K562 (cell line): ENCODE measurements at regions not wholly inside any gene's neighbourhood (a gene's known extent, or its start where the extent isn't known, plus 50 kb on each side); places are given as distances from the start of the nearest gene placed in this dataset.

Experiments used
- ATAC-seq: fragments of 200-7000 bp; cut with Tn5 transposase; 3 replicates; pipeline ENCODE4 v1.9.1; 2020; ENCODE audit warnings: moderate library complexity
- BruUV-seq: library from RNA; stranded (reverse); fragments of 400-500 nt; replicated peaks from 2 replicates; lab custom pipeline; 2021; lab: Mats Ljungman, UMichigan
- CTCF ChIA-PET: fragments of 300-600 bp; formaldehyde crosslinking; extraction: SDS; loops from one replicate; lab custom pipeline; 2021; ENCODE audit warnings: low intra/inter-chr PET ratio; lab: Yijun Ruan, JAX
- POLR2A ChIA-PET: fragments of 300-600, 350-650 bp; sonication (Branson Sonifier 250); formaldehyde crosslinking; extraction: SDS; loops from one replicate; lab custom pipeline; 2021; ENCODE audit warnings: antibody characterized with exemption, inconsistent platforms; lab: Yijun Ruan, JAX
- DNase-seq, 4 experiments: peaks; one replicate each; pipeline versions ENCODE4 v3.0.0 to v3.0.0-alpha.2; 2011 to 2018; ENCODE audit warnings: low spot score in 3 of 4, mixed read lengths in 3 of 4; ENCODE audit errors: extremely low read depth in 1 of 4
- FAIRE-seq: peaks from 2 replicates; lab custom pipeline; 2011; peaks lifted over from hg19 to GRCh38; lab: Jason Lieb, UNC
- H2AFZ ChIP-seq: 2 replicates; pipeline ENCODE4 v1.6.0; 2011; ENCODE audit warnings: low read depth, low read length, control low read depth, inconsistent platforms
- H3K27ac ChIP-seq: fragments of 200-600 bp; 3 replicates; pipeline ENCODE4 v1.8.0; 2011; ENCODE audit warnings: low read depth, mild to moderate bottlenecking, control low read depth, inconsistent platforms, low read length, moderate library complexity, mixed read lengths; ENCODE audit errors: extremely low read depth
- H3K27me3 ChIP-seq, 2 experiments: fragments of 300-600 bp in 1 of 2; 2 replicates in 1 of 2; 3 replicates in 1 of 2; pipeline versions ENCODE4 v1.6.0 to v1.8.0; 2011; ENCODE audit warnings: inconsistent platforms in 2 of 2, low read length in 2 of 2, mild to moderate bottlenecking in 1 of 2, mixed read lengths in 1 of 2, moderate library complexity in 1 of 2; ENCODE audit not compliant: control insufficient read depth in 2 of 2, insufficient read depth in 2 of 2
- H3K36me3 ChIP-seq: fragments of 300-600 bp; 3 replicates; pipeline ENCODE4 v1.8.0; 2011; ENCODE audit warnings: mild to moderate bottlenecking, low read length, inconsistent platforms; ENCODE audit not compliant: control insufficient read depth, insufficient read depth
- H3K4me1 ChIP-seq, 2 experiments: fragments of 200-600 bp in 1 of 2; replicated peaks in 1 of 2; 2 replicates in 1 of 2; 3 replicates in 1 of 2; pipeline versions ENCODE4 v1.5.1 to v1.8.0; 2011; ENCODE audit warnings: inconsistent platforms in 2 of 2, low read length in 2 of 2, mild to moderate bottlenecking in 1 of 2, mixed read lengths in 1 of 2, moderate library complexity in 1 of 2; ENCODE audit not compliant: control insufficient read depth in 2 of 2, insufficient read depth in 2 of 2
- H3K4me2 ChIP-seq: 2 replicates; pipeline ENCODE4 v1.6.1; 2011; ENCODE audit warnings: low read length, control low read depth, inconsistent platforms, mixed read lengths; ENCODE audit not compliant: insufficient read depth
- H3K4me3 ChIP-seq: fragments of 200-600 bp; sonication (generic), shearing (Covaris generic); 2 replicates; pipeline ENCODE4 v1.5.1; 2016; ENCODE audit warnings: control low read depth, inconsistent platforms
- H3K79me2 ChIP-seq: fragments of 200-600 bp; 3 replicates; pipeline ENCODE4 v1.8.0; 2011; ENCODE audit warnings: low read length, inconsistent platforms; ENCODE audit not compliant: control insufficient read depth, insufficient read depth
- H3K9ac ChIP-seq, 2 experiments: 2 replicates each; pipeline versions ENCODE4 v1.6.0 to v1.6.1; 2011; ENCODE audit warnings: low read depth in 2 of 2, low read length in 2 of 2, control low read depth in 1 of 2, inconsistent platforms in 1 of 2, mild to moderate bottlenecking in 1 of 2, mixed read lengths in 1 of 2; ENCODE audit not compliant: insufficient read depth in 1 of 2
- H3K9me1 ChIP-seq: one replicate; pipeline ENCODE4 v1.6.0; 2011; ENCODE audit warnings: inconsistent platforms, mild to moderate bottlenecking, low read length, moderate library complexity; ENCODE audit not compliant: control insufficient read depth, insufficient read depth
- H3K9me3 ChIP-seq: replicated peaks from 2 replicates; pipeline ENCODE4 v1.5.1; 2011; ENCODE audit warnings: low read depth, low read length, inconsistent platforms; ENCODE audit not compliant: control insufficient read depth, insufficient read depth
- H4K20me1 ChIP-seq: replicated peaks from 2 replicates; pipeline ENCODE4 v1.6.1; 2011; ENCODE audit warnings: low read length, inconsistent platforms, mixed read lengths; ENCODE audit not compliant: control insufficient read depth, insufficient read depth
- CAMTA2 ChIP-seq: fragments of 250-450 bp; sonication (Bioruptor Pico); conservative IDR thresholded peaks from 2 replicates; pipeline ENCODE4 v1.5.1; 2022
- KDM1A ChIP-seq, 2 experiments: fragments of 450-650 bp; IDR thresholded peaks; 2 replicates each; pipeline ENCODE4 v1.6.1; 2016; ENCODE audit warnings: mild to moderate bottlenecking in 2 of 2
- MXD1 ChIP-seq: fragments of 250-450 bp; sonication (Bioruptor Pico); IDR thresholded peaks from 2 replicates; pipeline ENCODE4 v1.8.0; 2021; ENCODE audit warnings: borderline replicate concordance, mild to moderate bottlenecking, moderate library complexity; ENCODE audit not compliant: poor library complexity, severe bottlenecking
- NEUROD1 ChIP-seq: fragments of 150-350 bp; IDR thresholded peaks from 2 replicates; pipeline ENCODE4 v1.6.1; 2014; ENCODE audit warnings: borderline replicate concordance, low read length, low read depth; ENCODE audit not compliant: partially characterized antibody
- NUFIP1 ChIP-seq: fragments of 450-650 bp; IDR thresholded peaks from 2 replicates; pipeline ENCODE4 v1.6.1; 2018; ENCODE audit not compliant: partially characterized antibody
- RFX1 ChIP-seq: fragments of 450-650 bp; IDR thresholded peaks from 2 replicates; pipeline ENCODE4 v1.6.1; 2016; ENCODE audit warnings: mild to moderate bottlenecking, moderate library complexity
- SRF ChIP-seq, 2 experiments: fragments of 250-450, 450-650 bp in 1 of 2; sonication (Bioruptor Pico) in 1 of 2; sonication (generic) in 1 of 2; formaldehyde crosslinking; IDR thresholded peaks; 2 replicates each; pipeline versions ENCODE4 v1.5.0 to v1.5.1; 2020 to 2022; ENCODE audit warnings: mild to moderate bottlenecking in 1 of 2, missing genetic modification reagents in 1 of 2
- ZBTB5 ChIP-seq: fragments of 450-650 bp; IDR thresholded peaks from 2 replicates; pipeline ENCODE4 v1.6.1; 2017; ENCODE audit warnings: antibody characterized with exemption
- ZNF318 ChIP-seq, 2 experiments: fragments of 450-650 bp; IDR thresholded peaks; 2 replicates each; pipeline ENCODE4 v1.6.1; 2016; ENCODE audit warnings: mild to moderate bottlenecking in 2 of 2, borderline replicate concordance in 1 of 2, low read depth in 1 of 2, moderate library complexity in 1 of 2
- whole genome bisulfite sequencing: fragments of 100-300 bp; shearing (Covaris generic); methylation state at CpG from one replicate; pipeline ENCODE4 v1.1.6; 2016; ENCODE audit warnings: low coverage, mixed read lengths; ENCODE audit not compliant: insufficient coverage; ENCODE audit errors: missing lambda C conversion rate; 5-methylcytosine and 5-hydroxymethylcytosine counted together
- in situ Hi-C: fragments of 300-500 bp; cut with MboI; formaldehyde crosslinking; loops from 4 replicates; pipeline ENCODE4 v1.15.0; 2018; ENCODE audit warnings: inconsistent platforms, mixed read lengths
- intact Hi-C: fragments of 100-400 bp; cut with micrococcal nuclease; formaldehyde crosslinking; loops from 2 replicates; pipeline ENCODE4 v1.14.2; 2022

- WGBS, result 0% methylated on average over 1 of the region's 1 CpG
- TF ChIP-seq NEUROD1 (no peak), KDM1A (IDR thresholded peaks at IDR 0.05) (no peak), MXD1 (CRISPR knock-in tag) (no peak), ZNF318 (IDR thresholded peaks at IDR 0.05; ENCODE audit: borderline replicate concordance in 1 of 2, low read depth in 1 of 2) (no peak), RFX1 (no peak), ZBTB5 (no peak), CAMTA2 (CRISPR knock-in tag) (no peak), SRF (CRISPR knock-in tag; IDR thresholded peaks at IDR 0.05) (no peak), NUFIP1 (no peak)
These were observed 146.6 kb downstream of the ESM1 start for GRCh38 chr5:54838843-54839242.

More at GRCh38 chr5:54838843-54839242, 146.6 kb downstream of the ESM1 start:
- ChIA-PET CTCF (interaction anchor here (0.6 kb wide), 1 partner anchor 409 kb away, joined by 5 read pairs; no protein-coding TSS in a partner anchor), POLR2A (interaction anchor here (1.1 kb wide), 1 partner anchor 314 kb away, joined by 4 read pairs; no protein-coding TSS in a partner anchor)
- in situ Hi-C loops, result no loop called here
- no peak for FAIRE-seq
- Histone ChIP-seq H3K4me2 (no peak overlapping the region), H3K4me1 (no peaks in the 10 kb centered on the region; a peak in 1 of 5 replicates), H3K27me3 (peaks cover 8 to 19% of the 10 kb centered on the region in 2 experiments; a peak in 3 of 5 replicates), H4K20me1 (no peaks in the 10 kb centered on the region; the same call in 1 of the 2 replicates), H3K4me3 (no peak overlapping the region), H2AFZ (no peak overlapping the region), H3K9ac (no peak overlapping the region), H3K27ac (no peak overlapping the region), H3K9me3 (no peaks in the 10 kb centered on the region), H3K36me3 (no peaks in the 10 kb centered on the region), H3K79me2 (no peaks in the 10 kb centered on the region), H3K9me1 (no peaks in the 10 kb centered on the region)
- DNase-seq, result no peak
- intact Hi-C loops, result no loop called here
- no peak for ATAC-seq
- BruUV-seq, result no TSS peak
